OCI-LY1 (cell line): ENCODE measurements at regions not wholly inside any gene's neighbourhood (a gene's known extent, or its start where the extent isn't known, plus 50 kb on each side); places are given as distances from the start of the nearest gene placed in this dataset.

Experiments
- EZH2 ChIP-seq: fragments of 200-600 bp; sonication (generic), shearing (Covaris generic); IDR thresholded peaks from 2 replicates; pipeline ENCODE4 v1.8.0; 2017; ENCODE audit warnings: borderline replicate concordance, mixed run types, mild to moderate bottlenecking, antibody characterized with exemption, low read length, moderate library complexity, mixed read lengths
- TF ChIP-seq, protein P1 (sequence below): fragments of 200-600 bp; sonication (generic), shearing (Covaris generic); IDR thresholded peaks from 2 replicates; pipeline ENCODE4 v1.5.1; 2017; ENCODE audit warnings: mild to moderate bottlenecking, antibody characterized with exemption, low read length, moderate library complexity, mixed read lengths

DNA sequence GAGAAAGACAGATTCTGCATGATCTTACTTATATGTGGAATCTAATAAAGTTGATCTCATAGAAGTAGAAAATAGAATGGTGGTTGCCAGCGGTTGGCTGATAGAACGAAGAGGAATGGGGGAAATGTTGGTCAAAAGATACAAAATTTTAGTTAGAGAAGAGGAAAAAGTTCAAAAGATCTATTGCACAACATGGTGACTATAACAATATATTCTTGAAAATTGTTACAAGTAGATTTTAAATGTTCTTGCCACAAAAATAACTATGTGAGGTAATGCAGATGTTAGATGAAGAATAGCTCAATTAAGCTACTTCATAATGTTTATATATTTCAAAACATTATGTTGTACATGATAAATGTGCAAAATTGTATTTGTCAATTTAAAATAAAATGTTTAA, 112.3 kb upstream of the SMIM30 start:
- TF ChIP-seq EZH2: no peak
- TF ChIP-seq, protein P1, sequence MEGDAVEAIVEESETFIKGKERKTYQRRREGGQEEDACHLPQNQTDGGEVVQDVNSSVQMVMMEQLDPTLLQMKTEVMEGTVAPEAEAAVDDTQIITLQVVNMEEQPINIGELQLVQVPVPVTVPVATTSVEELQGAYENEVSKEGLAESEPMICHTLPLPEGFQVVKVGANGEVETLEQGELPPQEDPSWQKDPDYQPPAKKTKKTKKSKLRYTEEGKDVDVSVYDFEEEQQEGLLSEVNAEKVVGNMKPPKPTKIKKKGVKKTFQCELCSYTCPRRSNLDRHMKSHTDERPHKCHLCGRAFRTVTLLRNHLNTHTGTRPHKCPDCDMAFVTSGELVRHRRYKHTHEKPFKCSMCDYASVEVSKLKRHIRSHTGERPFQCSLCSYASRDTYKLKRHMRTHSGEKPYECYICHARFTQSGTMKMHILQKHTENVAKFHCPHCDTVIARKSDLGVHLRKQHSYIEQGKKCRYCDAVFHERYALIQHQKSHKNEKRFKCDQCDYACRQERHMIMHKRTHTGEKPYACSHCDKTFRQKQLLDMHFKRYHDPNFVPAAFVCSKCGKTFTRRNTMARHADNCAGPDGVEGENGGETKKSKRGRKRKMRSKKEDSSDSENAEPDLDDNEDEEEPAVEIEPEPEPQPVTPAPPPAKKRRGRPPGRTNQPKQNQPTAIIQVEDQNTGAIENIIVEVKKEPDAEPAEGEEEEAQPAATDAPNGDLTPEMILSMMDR: no peak
